H4 (cell line): ENCODE measurements at regions not wholly inside any gene's neighbourhood (a gene's known extent, or its start where the extent isn't known, plus 50 kb on each side); places are given as distances from the start of the nearest gene placed in this dataset.

ENCODE experiments used
- DNase-seq: peaks from one replicate; pipeline ENCODE4 v3.0.0-alpha.2; 2015; ENCODE audit warnings: low spot score

- DNase-seq: no peak
Measured at GRCh38 chr3:127403795-127404194, 115.9 kb upstream of the PRR20G start.

- no peak for DNase-seq
Measured at GRCh38 chr3:127399154-127399553, 111.3 kb upstream of the PRR20G start.

- no peak for DNase-seq
Measured at GRCh38 chr3:127396473-127396872, 108.6 kb upstream of the PRR20G start.

- no peak for DNase-seq
Measured at GRCh38 chr3:127395663-127396355, 108.0 kb upstream of the PRR20G start.

GRCh38 chr3:127394984-127395662 is 107.3 kb upstream of the PRR20G start:
- no peak for DNase-seq

GRCh38 chr3:127394031-127394430 is 106.2 kb upstream of the PRR20G start:
- no peak for DNase-seq

GRCh38 chr3:127393131-127393820 is 105.4 kb upstream of the PRR20G start:
- no peak for DNase-seq

GRCh38 chr3:127392156-127392490 is 104.3 kb upstream of the PRR20G start:
- no peak for DNase-seq

- no peak for DNase-seq
Measured at GRCh38 chr3:127391436-127392155, 103.8 kb upstream of the PRR20G start.

- DNase-seq: no peak
Measured at GRCh38 chr3:127390365-127391025, 102.6 kb upstream of the PRR20G start.

- DNase-seq: no peak
Measured at GRCh38 chr3:127389913-127390312, 102.1 kb upstream of the PRR20G start.

GRCh38 chr3:127389420-127389819 is 101.6 kb upstream of the PRR20G start:
- DNase-seq: peak; percentile 52

GRCh38 chr3:127388427-127388826 is 100.6 kb upstream of the PRR20G start:
- no peak for DNase-seq

- no peak for DNase-seq
Measured at GRCh38 chr3:127387556-127388153, 99.8 kb upstream of the PRR20G start.

- no peak for DNase-seq
Measured at GRCh38 chr3:127387119-127387518, 99.3 kb upstream of the PRR20G start.

GRCh38 chr3:127386490-127386889 is 98.6 kb upstream of the PRR20G start:
- DNase-seq: no peak

- DNase-seq: no peak
Measured at GRCh38 chr3:127385540-127385870, 97.7 kb upstream of the PRR20G start.

GRCh38 chr3:127384717-127385539 is 97.1 kb upstream of the PRR20G start:
- DNase-seq: no peak

- DNase-seq: no peak
Measured at GRCh38 chr3:127383656-127384179, 95.9 kb upstream of the PRR20G start.
